ENCODE measurements at regions not wholly inside any gene's neighbourhood (a gene's known extent, or its start where the extent isn't known, plus 50 kb on each side); places are given as distances from the start of the nearest gene placed in this dataset.

GRCh38 chr1:29835874-29836273 lies 599.6 kb downstream of the PTPRU start:
- H3K4me3 ChIP-seq (ENCODE audit: low read depth, low read length), result no peak overlapping the region
- no peak for DNase-seq (ENCODE audit: low read depth)
- no peak for TF ChIP-seq CTCF (conservative IDR thresholded peaks at IDR 0.05; ENCODE audit: low read depth, low read length)

- no peak for TF ChIP-seq CTCF (conservative IDR thresholded peaks at IDR 0.05; ENCODE audit: low read depth, low read length)
- DNase-seq (ENCODE audit: low read depth), result no peak
- H3K4me3 ChIP-seq (ENCODE audit: low read depth, low read length), result no peak overlapping the region
Observed at GRCh38 chr1:29835406-29835805, 599.1 kb downstream of the PTPRU start.

- no peak for TF ChIP-seq CTCF (conservative IDR thresholded peaks at IDR 0.05; ENCODE audit: low read depth, low read length)
- DNase-seq (ENCODE audit: low read depth), result no peak
Observed at GRCh38 chr1:29833581-29833980, 597.3 kb downstream of the PTPRU start.

GRCh38 chr1:29832936-29833335 lies 596.6 kb downstream of the PTPRU start:
- no peak for DNase-seq (ENCODE audit: low read depth)
- no peak for TF ChIP-seq CTCF (conservative IDR thresholded peaks at IDR 0.05; ENCODE audit: low read depth, low read length)

More at GRCh38 chr1:29833581-29833980, 597.3 kb downstream of the PTPRU start:
- no peak overlapping the region for H3K4me3 ChIP-seq (ENCODE audit: low read depth, low read length)

GRCh38 chr1:29832471-29832870 lies 596.1 kb downstream of the PTPRU start:
- no peak overlapping the region for H3K4me3 ChIP-seq (ENCODE audit: low read depth, low read length)
- DNase-seq (ENCODE audit: low read depth), result no peak
- no peak for TF ChIP-seq CTCF (conservative IDR thresholded peaks at IDR 0.05; ENCODE audit: low read depth, low read length)

More at GRCh38 chr1:29832936-29833335, 596.6 kb downstream of the PTPRU start:
- no peak overlapping the region for H3K4me3 ChIP-seq (ENCODE audit: low read depth, low read length)

GRCh38 chr1:29831500-29832117 lies 595.3 kb downstream of the PTPRU start:
- TF ChIP-seq CTCF (conservative IDR thresholded peaks at IDR 0.05; ENCODE audit: low read depth, low read length), result no peak
- no peak for DNase-seq (ENCODE audit: low read depth)
- H3K4me3 ChIP-seq (ENCODE audit: low read depth, low read length), result no peak overlapping the region

GRCh38 chr1:29830916-29831315 lies 594.6 kb downstream of the PTPRU start:
- DNase-seq (ENCODE audit: low read depth), result no peak
- TF ChIP-seq CTCF (conservative IDR thresholded peaks at IDR 0.05; ENCODE audit: low read depth, low read length), result no peak

More at GRCh38 chr1:29830916-29831315, 594.6 kb downstream of the PTPRU start:
- no peak overlapping the region for H3K4me3 ChIP-seq (ENCODE audit: low read depth, low read length)

Data from choroid plexus epithelial cell (primary cell).